ENCODE measurements at regions not wholly inside any gene's neighbourhood (a gene's known extent, or its start where the extent isn't known, plus 50 kb on each side); places are given as distances from the start of the nearest gene placed in this dataset.

DNA sequence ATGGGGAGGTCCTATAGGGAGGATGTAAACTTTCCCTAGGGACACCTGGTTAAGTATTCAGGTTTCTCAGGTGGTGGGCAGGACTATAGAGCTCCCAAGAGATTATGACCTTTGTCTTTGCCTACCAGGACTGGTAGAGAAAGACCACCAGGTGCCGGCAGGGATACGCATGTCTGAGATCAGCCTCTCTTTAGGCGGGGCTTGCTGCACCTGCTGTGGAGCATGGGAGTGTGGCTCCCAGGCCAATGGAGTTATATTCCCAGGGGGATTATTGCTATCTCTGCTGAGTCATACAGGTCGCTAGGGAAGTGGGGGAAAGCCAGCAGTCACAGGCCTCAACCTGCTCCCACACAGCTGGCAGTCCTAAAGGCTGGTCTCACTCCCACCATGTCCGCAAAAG, 280.5 kb upstream of the MMS22L start:
- Mint-ChIP-seq H3K9me3 (no peaks in the 10 kb centered on the region), H3K27me3 (no peaks in the 10 kb centered on the region), H3K4me3 (no peak overlapping the region), H3K36me3 (ENCODE audit: low read depth) (no peaks in the 10 kb centered on the region), H3K4me1 (no peaks in the 10 kb centered on the region), H3K27ac (no peak overlapping the region)
- intact Hi-C loops (cut with micrococcal nuclease): no loop called here
- no peak for DNase-seq

DNA sequence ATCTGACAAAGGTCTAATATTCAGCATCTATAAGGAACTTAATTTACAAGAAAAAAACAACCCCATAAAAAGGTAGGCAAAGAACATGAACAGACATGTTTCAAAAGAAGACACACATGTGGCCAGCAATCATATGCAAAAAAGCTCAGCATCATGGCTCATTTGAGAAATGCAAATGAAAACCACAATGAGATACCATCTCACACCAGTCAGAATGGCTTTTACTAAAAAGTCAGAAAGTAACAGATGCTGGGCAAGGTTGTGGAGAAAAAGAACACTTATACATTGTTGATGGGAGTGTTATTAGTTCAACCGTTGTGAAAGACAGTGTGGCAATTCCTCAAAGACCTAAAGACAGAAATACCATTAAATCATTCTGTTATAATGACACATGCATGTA, 289.9 kb upstream of the MMS22L start:
- H3K36me3 Mint-ChIP-seq (ENCODE audit: low read depth): no peaks in the 10 kb centered on the region
- H3K4me1 Mint-ChIP-seq: no peaks in the 10 kb centered on the region
- no peaks in the 10 kb centered on the region for H3K27me3 Mint-ChIP-seq

GRCh38 chr6:97586344-97586743, 303.3 kb upstream of the MMS22L start:
- Mint-ChIP-seq H3K27me3 (no peaks in the 10 kb centered on the region), H3K27ac (no peak overlapping the region), H3K9me3 (no peaks in the 10 kb centered on the region), H3K4me3 (no peak overlapping the region), H3K36me3 (ENCODE audit: low read depth) (no peaks in the 10 kb centered on the region), H3K4me1 (no peaks in the 10 kb centered on the region)
- no peak for DNase-seq
- intact Hi-C loops (cut with micrococcal nuclease): no loop called here

More for the DNA sequence above, 289.9 kb upstream of the MMS22L start:
- intact Hi-C loops (cut with micrococcal nuclease): no loop called here
- no peak for DNase-seq
- Mint-ChIP-seq H3K4me3 (no peak overlapping the region), H3K9me3 (no peaks in the 10 kb centered on the region), H3K27ac (no peak overlapping the region)

DNA sequence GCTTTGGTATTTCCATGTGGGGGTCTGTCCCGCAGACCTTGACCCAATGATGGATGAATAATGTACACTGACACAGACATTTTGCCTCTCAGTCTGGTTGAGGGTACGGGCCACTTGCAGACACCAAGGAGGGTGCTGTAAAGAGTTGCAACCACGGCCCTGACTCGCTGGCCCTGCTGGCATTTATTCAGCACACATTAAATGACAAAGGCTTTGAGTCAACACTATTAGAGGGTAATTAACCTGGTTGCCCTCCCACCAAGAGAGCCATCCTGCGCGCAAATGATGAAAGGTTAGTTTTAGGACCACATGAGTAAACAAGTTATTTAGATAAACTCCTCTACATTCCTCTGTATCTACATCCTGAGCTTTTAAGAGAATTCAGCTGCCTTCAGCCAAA, 308.9 kb upstream of the MMS22L start:
- Mint-ChIP-seq H3K9me3 (no peaks in the 10 kb centered on the region), H3K27me3 (no peaks in the 10 kb centered on the region), H3K4me1 (no peaks in the 10 kb centered on the region), H3K27ac (no peak overlapping the region), H3K36me3 (ENCODE audit: low read depth) (no peaks in the 10 kb centered on the region), H3K4me3 (no peak overlapping the region)
- intact Hi-C loops (cut with micrococcal nuclease): no loop called here
- no peak for DNase-seq

- Mint-ChIP-seq H3K36me3 (ENCODE audit: low read depth) (no peaks in the 10 kb centered on the region), H3K4me3 (no peak overlapping the region)
Measured at GRCh38 chr6:97594844-97595243, 311.8 kb upstream of the MMS22L start.

GRCh38 chr6:97621111-97621510, 338.1 kb upstream of the MMS22L start:
- Mint-ChIP-seq H3K27ac (no peak overlapping the region), H3K9me3 (no peaks in the 10 kb centered on the region), H3K36me3 (ENCODE audit: low read depth) (no peaks in the 10 kb centered on the region), H3K4me1 (no peaks in the 10 kb centered on the region), H3K27me3 (no peaks in the 10 kb centered on the region), H3K4me3 (no peak overlapping the region)
- intact Hi-C loops (cut with micrococcal nuclease): no loop called here
- DNase-seq: no peak

More at GRCh38 chr6:97594844-97595243, 311.8 kb upstream of the MMS22L start:
- no peaks in the 10 kb centered on the region for H3K27me3 Mint-ChIP-seq
- no peaks in the 10 kb centered on the region for H3K9me3 Mint-ChIP-seq
- no peak for DNase-seq
- no peaks in the 10 kb centered on the region for H3K4me1 Mint-ChIP-seq
- intact Hi-C loops (cut with micrococcal nuclease): no loop called here
- no peak overlapping the region for H3K27ac Mint-ChIP-seq

DNA sequence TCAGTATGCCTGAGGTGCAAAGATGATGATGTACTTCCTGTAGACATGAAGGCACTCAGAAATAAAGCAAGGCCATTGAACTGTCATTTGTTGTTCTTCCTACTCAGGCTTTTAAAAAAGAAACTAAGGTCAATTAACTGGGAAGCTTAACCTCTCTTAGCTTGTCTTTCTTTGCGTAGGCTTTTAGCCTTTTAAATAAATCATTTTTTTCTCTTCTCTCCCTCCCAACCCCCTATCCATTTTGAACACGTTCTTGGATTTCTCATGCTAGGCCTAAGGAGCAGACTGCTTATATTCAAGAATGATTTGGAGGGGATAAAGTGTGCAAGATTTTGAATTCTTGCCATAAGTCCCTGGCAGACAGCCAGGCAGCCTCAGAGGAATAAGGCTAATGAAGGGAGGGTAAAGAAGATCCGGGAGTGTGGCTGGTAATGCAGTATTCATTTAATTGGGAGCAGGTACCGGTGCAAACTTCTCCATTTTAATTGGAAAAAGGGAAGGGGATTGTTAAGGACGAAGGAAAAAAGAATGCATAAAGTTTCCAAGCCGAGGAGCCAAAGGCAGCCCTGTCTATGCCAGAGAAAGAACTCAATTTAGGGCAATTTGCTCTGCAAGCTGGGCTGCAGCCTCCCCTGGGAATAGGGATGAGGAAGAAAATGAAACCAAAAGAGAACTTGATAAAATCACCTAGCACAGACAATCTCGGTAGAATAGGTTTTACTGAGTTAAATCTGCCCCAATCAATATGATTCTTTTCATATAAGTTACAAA, 343.8 kb upstream of the MMS22L start:
- intact Hi-C loops (cut with micrococcal nuclease): no loop called here
- no peaks in the 10 kb centered on the region for H3K27me3 Mint-ChIP-seq

DNA sequence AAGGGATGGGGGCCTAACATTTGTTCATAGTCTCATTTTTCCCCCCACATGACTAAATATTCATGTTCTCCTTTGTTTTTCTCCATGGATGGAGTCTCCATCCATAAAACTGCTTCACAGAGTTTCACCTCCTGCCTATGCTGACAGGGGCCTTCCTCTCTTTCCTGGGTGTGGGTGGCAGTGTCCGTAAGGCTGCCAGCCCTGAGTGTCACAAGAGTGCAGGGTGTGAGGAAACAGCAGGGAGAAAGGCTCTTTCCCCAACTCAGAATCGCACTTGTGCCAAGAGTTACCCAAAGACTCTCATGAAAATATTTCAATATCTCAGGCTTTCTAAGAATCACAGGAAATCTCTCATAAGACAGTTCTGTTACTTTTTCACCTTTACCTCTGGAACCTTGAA, 346.2 kb upstream of the MMS22L start:
- H3K27me3 Mint-ChIP-seq: no peaks in the 10 kb centered on the region
- intact Hi-C loops (cut with micrococcal nuclease): no loop called here

More for the DNA sequence above, 343.8 kb upstream of the MMS22L start:
- no peaks in the 10 kb centered on the region for H3K4me1 Mint-ChIP-seq
- no peaks in the 10 kb centered on the region for H3K36me3 Mint-ChIP-seq (ENCODE audit: low read depth)
- H3K27ac Mint-ChIP-seq: no peak overlapping the region
- H3K4me3 Mint-ChIP-seq: no peak overlapping the region
- H3K9me3 Mint-ChIP-seq: no peaks in the 10 kb centered on the region
- DNase-seq: no peak

DNA sequence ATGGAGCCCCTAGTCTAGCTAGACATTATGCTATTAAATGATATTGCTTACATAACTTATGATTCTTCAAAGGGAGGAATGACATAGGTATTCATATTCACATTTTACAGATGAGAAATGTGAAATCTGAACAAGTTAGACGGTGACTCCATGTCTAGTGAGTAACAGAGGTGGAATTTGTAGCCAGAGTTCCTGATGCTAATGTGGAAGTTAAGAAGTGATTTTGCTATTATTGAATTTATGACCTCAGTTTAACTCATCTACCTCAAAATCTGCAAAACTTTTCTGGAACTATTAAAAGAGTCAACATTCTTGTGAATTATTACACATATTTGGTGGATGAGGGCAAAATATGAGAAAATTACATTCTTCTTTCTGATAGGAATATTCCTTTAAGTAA, 347.6 kb upstream of the MMS22L start:
- Mint-ChIP-seq H3K4me3 (no peak overlapping the region), H3K36me3 (ENCODE audit: low read depth) (no peaks in the 10 kb centered on the region), H3K9me3 (no peaks in the 10 kb centered on the region), H3K27ac (no peak overlapping the region), H3K4me1 (no peaks in the 10 kb centered on the region), H3K27me3 (no peaks in the 10 kb centered on the region)
- intact Hi-C loops (cut with micrococcal nuclease): no loop called here
- DNase-seq: no peak

More for the DNA sequence above, 346.2 kb upstream of the MMS22L start:
- Mint-ChIP-seq H3K4me1 (no peaks in the 10 kb centered on the region), H3K4me3 (no peak overlapping the region), H3K9me3 (no peaks in the 10 kb centered on the region), H3K36me3 (ENCODE audit: low read depth) (no peaks in the 10 kb centered on the region), H3K27ac (no peak overlapping the region)
- no peak for DNase-seq

GRCh38 chr6:97632341-97632740, 349.3 kb upstream of the MMS22L start:
- no peaks in the 10 kb centered on the region for H3K4me1 Mint-ChIP-seq
- no peak overlapping the region for H3K4me3 Mint-ChIP-seq
- H3K9me3 Mint-ChIP-seq: no peaks in the 10 kb centered on the region

DNA sequence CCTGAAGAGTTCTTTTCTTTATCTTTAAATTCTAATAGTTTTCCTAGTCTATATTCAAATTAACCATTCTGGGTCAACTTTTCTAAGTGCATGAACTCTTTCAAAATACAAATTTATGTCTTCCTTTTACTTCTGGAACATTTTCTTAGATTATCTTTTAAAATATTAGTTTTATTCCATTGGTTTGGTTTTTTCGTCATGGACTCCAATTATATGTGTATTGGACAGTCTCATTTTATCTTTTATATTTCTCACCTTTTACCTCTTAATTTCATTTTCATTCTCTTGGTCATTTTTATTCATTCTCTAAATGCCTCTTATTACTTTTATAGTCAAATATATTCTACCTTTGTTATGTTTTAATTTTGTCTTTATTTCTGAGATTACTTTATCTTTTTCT, 356.7 kb upstream of the MMS22L start:
- Mint-ChIP-seq H3K27me3 (no peaks in the 10 kb centered on the region), H3K4me3 (no peak overlapping the region), H3K27ac (no peak overlapping the region), H3K4me1 (no peaks in the 10 kb centered on the region), H3K9me3 (no peaks in the 10 kb centered on the region), H3K36me3 (ENCODE audit: low read depth) (no peaks in the 10 kb centered on the region)
- DNase-seq: no peak
- intact Hi-C loops (cut with micrococcal nuclease): no loop called here

More at GRCh38 chr6:97632341-97632740, 349.3 kb upstream of the MMS22L start:
- intact Hi-C loops (cut with micrococcal nuclease): no loop called here
- no peak for DNase-seq
- no peak overlapping the region for H3K27ac Mint-ChIP-seq
- no peaks in the 10 kb centered on the region for H3K36me3 Mint-ChIP-seq (ENCODE audit: low read depth)
- no peaks in the 10 kb centered on the region for H3K27me3 Mint-ChIP-seq

DNA sequence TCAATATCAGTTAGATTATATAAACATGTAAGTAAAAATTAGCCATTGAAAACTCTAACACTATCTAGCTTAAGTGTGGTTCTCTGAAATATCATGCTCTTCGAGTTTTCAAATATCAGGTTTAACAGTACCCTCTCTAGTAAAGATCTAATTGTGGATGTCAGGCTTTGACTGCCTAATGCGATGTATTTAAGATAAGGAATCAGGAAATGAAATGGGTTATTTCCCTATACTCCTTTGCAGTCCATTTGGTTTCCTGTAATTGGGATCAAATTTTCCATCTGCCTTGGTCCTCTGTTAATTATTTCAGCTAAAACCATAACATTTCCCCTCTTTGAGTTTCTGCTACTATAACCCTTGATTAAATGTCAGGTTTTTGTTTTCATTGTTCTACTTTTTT, 361.3 kb upstream of the MMS22L start:
- Mint-ChIP-seq H3K36me3 (ENCODE audit: low read depth) (no peaks in the 10 kb centered on the region), H3K27ac (no peak overlapping the region), H3K9me3 (no peaks in the 10 kb centered on the region), H3K27me3 (no peaks in the 10 kb centered on the region), H3K4me3 (no peak overlapping the region), H3K4me1 (no peaks in the 10 kb centered on the region)
- intact Hi-C loops (cut with micrococcal nuclease): no loop called here
- no peak for DNase-seq

DNA sequence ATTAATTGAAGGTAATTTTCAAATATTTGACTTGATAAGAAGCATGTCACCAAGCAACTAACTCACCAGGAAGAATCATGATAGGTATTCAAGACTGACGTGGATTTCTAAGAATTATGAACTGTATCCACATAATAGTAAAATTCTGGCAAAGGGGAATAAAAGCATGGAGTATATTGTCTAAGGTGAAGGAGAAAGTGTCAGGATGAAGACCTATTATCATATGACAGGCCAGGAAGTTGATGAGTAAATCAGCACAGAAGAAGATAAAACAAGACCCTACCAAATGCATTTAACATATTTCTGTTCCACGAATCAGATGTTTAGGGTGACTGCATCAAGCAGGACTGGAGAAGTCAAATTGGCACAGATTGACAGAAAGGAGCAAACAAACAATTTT, 362.7 kb upstream of the MMS22L start:
- Mint-ChIP-seq H3K27me3 (no peaks in the 10 kb centered on the region), H3K4me3 (no peak overlapping the region), H3K36me3 (ENCODE audit: low read depth) (no peaks in the 10 kb centered on the region), H3K27ac (no peak overlapping the region), H3K9me3 (no peaks in the 10 kb centered on the region), H3K4me1 (no peaks in the 10 kb centered on the region)
- DNase-seq: no peak
- intact Hi-C loops (cut with micrococcal nuclease): no loop called here

DNA sequence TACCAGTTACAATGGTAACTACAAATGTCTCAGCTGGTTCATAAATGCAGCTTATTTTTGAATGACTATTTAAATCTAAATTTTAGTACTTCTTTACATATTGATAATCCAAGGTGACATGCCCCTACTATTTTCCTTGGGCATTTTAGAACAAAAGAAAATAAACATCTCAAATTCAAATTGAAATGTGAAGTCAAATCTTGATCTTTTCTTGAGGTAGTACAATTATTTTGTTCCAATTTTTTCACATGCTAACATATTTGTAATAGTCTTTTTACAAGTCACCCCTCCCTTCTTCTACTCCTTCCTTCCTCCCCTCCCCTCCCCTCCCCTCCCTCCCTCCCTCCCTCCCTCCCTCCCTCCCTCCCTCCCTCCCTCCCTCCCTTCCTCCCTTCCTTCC, 370.1 kb upstream of the MMS22L start:
- no peaks in the 10 kb centered on the region for H3K27me3 Mint-ChIP-seq
- intact Hi-C loops (cut with micrococcal nuclease): no loop called here
- H3K27ac Mint-ChIP-seq: no peak overlapping the region
- H3K4me3 Mint-ChIP-seq: no peak overlapping the region
- no peaks in the 10 kb centered on the region for H3K4me1 Mint-ChIP-seq
- no peaks in the 10 kb centered on the region for H3K9me3 Mint-ChIP-seq
- DNase-seq: no peak
- H3K36me3 Mint-ChIP-seq (ENCODE audit: low read depth): no peaks in the 10 kb centered on the region

GRCh38 chr6:97653517-97653916, 370.5 kb upstream of the MMS22L start:
- no peaks in the 10 kb centered on the region for H3K9me3 Mint-ChIP-seq
- no peaks in the 10 kb centered on the region for H3K36me3 Mint-ChIP-seq (ENCODE audit: low read depth)
- no peaks in the 10 kb centered on the region for H3K4me1 Mint-ChIP-seq

More at GRCh38 chr6:97653517-97653916, 370.5 kb upstream of the MMS22L start:
- H3K27ac Mint-ChIP-seq: no peak overlapping the region
- H3K4me3 Mint-ChIP-seq: no peak overlapping the region
- no peak for DNase-seq
- no peaks in the 10 kb centered on the region for H3K27me3 Mint-ChIP-seq
- intact Hi-C loops (cut with micrococcal nuclease): no loop called here
